BE2C (cell line): ENCODE measurements at regions not wholly inside any gene's neighbourhood (a gene's known extent, or its start where the extent isn't known, plus 50 kb on each side); places are given as distances from the start of the nearest gene placed in this dataset.

Experiments used
- DNase-seq: peaks from one replicate; pipeline ENCODE4 v3.0.0-alpha.2; 2020
- H3K27me3 ChIP-seq: fragments of 250-450 bp; sonication (Bioruptor Pico); 2 replicates; pipeline ENCODE4 v1.5.1; 2020; ENCODE audit warnings: mild to moderate bottlenecking
- H3K36me3 ChIP-seq: fragments of 250-450 bp; sonication (Bioruptor Pico); 2 replicates; pipeline ENCODE4 v1.5.1; 2020; ENCODE audit warnings: mild to moderate bottlenecking
- H3K4me1 ChIP-seq: fragments of 250-450 bp; sonication (Bioruptor Pico); 2 replicates; pipeline ENCODE4 v1.5.1; 2020
- H3K4me3 ChIP-seq: 2 replicates; pipeline ENCODE4 v1.5.1; 2011; ENCODE audit warnings: low read depth, low read length
- H3K9me3 ChIP-seq: fragments of 250-450 bp; sonication (Bioruptor Pico); 2 replicates; pipeline ENCODE4 v1.5.1; 2020
- CTCF ChIP-seq: IDR thresholded peaks from 2 replicates; pipeline ENCODE4 v1.5.1; 2012; ENCODE audit warnings: mild to moderate bottlenecking, low read depth, low read length

GRCh38 chr2:192828947-192829346, 634.2 kb upstream of the TMEFF2 start:
- Histone ChIP-seq H3K4me3 (no peak overlapping the region), H3K36me3 (no peaks in the 10 kb centered on the region), H3K9me3 (no peaks in the 10 kb centered on the region), H3K27me3 (no peaks in the 10 kb centered on the region), H3K4me1 (no peaks in the 10 kb centered on the region)
- no peak for TF ChIP-seq CTCF
- peak; percentile 65 for DNase-seq

GRCh38 chr2:192828175-192828574, 633.4 kb upstream of the TMEFF2 start:
- TF ChIP-seq CTCF = no peak
- H3K27me3 ChIP-seq = no peaks in the 10 kb centered on the region
- H3K9me3 ChIP-seq = no peaks in the 10 kb centered on the region
- H3K36me3 ChIP-seq = no peaks in the 10 kb centered on the region
- no peaks in the 10 kb centered on the region for H3K4me1 ChIP-seq
- DNase-seq = no peak
- H3K4me3 ChIP-seq = no peak overlapping the region

- no peak for TF ChIP-seq CTCF
- peak; percentile 33 for DNase-seq
- H3K36me3 ChIP-seq = no peaks in the 10 kb centered on the region
Measured at GRCh38 chr2:192827735-192828134, 633.0 kb upstream of the TMEFF2 start.

GRCh38 chr2:192814376-192814775, 619.6 kb upstream of the TMEFF2 start:
- no peak for TF ChIP-seq CTCF
- H3K9me3 ChIP-seq = no peaks in the 10 kb centered on the region
- no peaks in the 10 kb centered on the region for H3K27me3 ChIP-seq
- no peak overlapping the region for H3K4me3 ChIP-seq
- H3K4me1 ChIP-seq = peaks cover 9% of the 10 kb centered on the region
- H3K36me3 ChIP-seq = no peaks in the 10 kb centered on the region
- no peak for DNase-seq

More at GRCh38 chr2:192827735-192828134, 633.0 kb upstream of the TMEFF2 start:
- Histone ChIP-seq H3K4me3 (no peak overlapping the region), H3K4me1 (no peaks in the 10 kb centered on the region), H3K9me3 (no peaks in the 10 kb centered on the region), H3K27me3 (no peaks in the 10 kb centered on the region)

- TF ChIP-seq CTCF = no peak
- no peak for DNase-seq
- H3K27me3 ChIP-seq = no peaks in the 10 kb centered on the region
- H3K4me1 ChIP-seq = peaks cover 9% of the 10 kb centered on the region
- no peaks in the 10 kb centered on the region for H3K36me3 ChIP-seq
- no peaks in the 10 kb centered on the region for H3K9me3 ChIP-seq
- no peak overlapping the region for H3K4me3 ChIP-seq
Measured at GRCh38 chr2:192813341-192813740, 618.6 kb upstream of the TMEFF2 start.

- Histone ChIP-seq H3K4me1 (peaks cover 9% of the 10 kb centered on the region), H3K27me3 (no peaks in the 10 kb centered on the region), H3K4me3 (no peak overlapping the region), H3K9me3 (no peaks in the 10 kb centered on the region), H3K36me3 (no peaks in the 10 kb centered on the region)
- no peak for DNase-seq
- no peak for TF ChIP-seq CTCF
Measured at GRCh38 chr2:192809173-192809572, 614.4 kb upstream of the TMEFF2 start.
